ENCODE measurements at regions not wholly inside any gene's neighbourhood (a gene's known extent, or its start where the extent isn't known, plus 50 kb on each side); places are given as distances from the start of the nearest gene placed in this dataset.
"Not testable (repeated sequence)": the region's sequence is repeated elsewhere in the genome, so short reads cannot be mapped to it uniquely, and the experiment has no call there.

DNA sequence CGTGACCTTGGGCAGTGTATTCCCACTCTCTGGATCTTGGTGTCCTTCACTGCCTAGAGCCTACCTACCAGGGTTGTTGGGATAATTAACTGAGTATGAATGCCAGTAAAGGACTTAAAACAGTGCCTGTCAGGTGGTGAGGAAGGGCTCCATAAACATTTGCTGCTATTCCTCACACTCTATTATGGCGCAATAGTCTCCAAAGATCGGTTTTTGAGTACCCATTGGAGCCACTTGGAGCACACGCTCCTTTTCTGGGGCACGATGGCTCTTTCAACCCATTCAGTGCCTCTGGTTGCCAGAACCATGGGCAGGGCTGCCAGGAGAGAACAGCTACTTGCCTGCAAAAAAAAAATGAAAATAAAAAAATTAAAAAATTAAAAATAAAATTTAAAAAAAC lies 296.6 kb upstream of the PPARGC1A start:
- DNase-seq (ENCODE audit: low spot score in 2 of 2): no peak
- no peak overlapping the region for H3K4me3 ChIP-seq (ENCODE audit: low read depth, poor library complexity, severe bottlenecking)
- TF ChIP-seq POLR2A (IDR thresholded peaks at IDR 0.05) (no peak), CTCF (IDR thresholded peaks at IDR 0.05) (no peak)
- intact Hi-C loops (cut with DNase I; ENCODE audit: low total_unique reads): no loop called here
- 90 to 94% methylated on average over 5 of the region's 5 CpGs for WGBS, 2 donors

DNA sequence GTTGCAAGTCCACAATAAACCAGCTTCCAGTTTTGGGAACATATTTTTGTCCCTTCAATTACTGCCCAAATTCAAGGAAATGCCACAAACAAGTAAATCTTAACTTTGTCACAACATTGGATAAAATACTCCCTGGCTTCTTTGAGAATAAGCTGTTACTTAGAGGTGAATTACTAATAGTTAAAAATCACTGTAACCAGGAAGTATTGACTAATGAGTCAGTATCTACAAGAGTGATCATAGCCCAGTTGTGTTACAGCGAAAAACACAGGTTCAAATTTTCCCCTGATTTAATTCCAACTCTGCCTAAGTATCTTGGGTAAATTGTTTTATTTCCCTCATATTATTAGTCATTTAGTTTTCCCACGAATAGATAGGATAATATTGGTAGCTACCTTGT lies 291.2 kb upstream of the PPARGC1A start:
- no peak for DNase-seq (ENCODE audit: low spot score in 2 of 2)
- intact Hi-C loops (cut with DNase I; ENCODE audit: low total_unique reads): no loop called here
- WGBS, 2 donors: 67 to 71% methylated on average over 2 of the region's 2 CpGs
- no peak overlapping the region for H3K4me3 ChIP-seq (ENCODE audit: low read depth, poor library complexity, severe bottlenecking)
- TF ChIP-seq POLR2A (IDR thresholded peaks at IDR 0.05) (no peak), CTCF (IDR thresholded peaks at IDR 0.05) (no peak)

GRCh38 chr4:24180586-24180985 lies 290.7 kb upstream of the PPARGC1A start:
- no peak overlapping the region for H3K4me3 ChIP-seq (ENCODE audit: low read depth, poor library complexity, severe bottlenecking)
- intact Hi-C loops (cut with DNase I; ENCODE audit: low total_unique reads): no loop called here
- TF ChIP-seq POLR2A (IDR thresholded peaks at IDR 0.05): no peak
- TF ChIP-seq CTCF (IDR thresholded peaks at IDR 0.05): no peak
- no peak for DNase-seq (ENCODE audit: low spot score in 2 of 2)

DNA sequence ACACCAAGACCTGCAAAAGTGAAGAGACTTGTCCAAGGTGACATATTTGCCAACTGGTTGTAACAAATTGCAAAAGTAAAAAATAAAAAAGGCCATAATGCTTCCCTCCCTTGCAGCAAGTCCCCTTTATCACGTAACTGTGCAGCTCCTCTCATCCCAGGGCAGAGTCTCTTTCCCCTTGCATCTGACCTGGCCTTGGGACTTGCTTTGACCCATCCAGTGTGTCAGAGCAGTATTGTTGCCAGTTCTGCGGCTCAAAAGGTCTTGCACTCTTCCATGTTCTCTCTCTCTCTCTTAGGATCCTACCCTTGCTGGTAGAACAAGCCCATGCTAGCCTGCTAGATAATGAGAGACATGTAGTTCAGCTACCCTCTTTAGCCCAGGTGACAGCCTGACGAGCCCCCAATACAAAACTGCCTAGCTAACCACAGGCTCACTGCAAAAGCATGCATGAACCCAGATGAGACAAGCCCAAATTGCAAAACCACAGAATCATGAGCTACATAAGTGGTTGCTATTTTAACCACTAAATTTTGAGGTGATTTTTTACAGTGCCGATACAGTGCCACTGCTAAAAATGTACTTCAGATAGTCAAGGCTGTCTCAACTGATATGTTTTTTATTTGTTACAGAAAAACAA lies 289.5 kb upstream of the PPARGC1A start:
- H3K4me3 ChIP-seq (ENCODE audit: low read depth, poor library complexity, severe bottlenecking): no peak overlapping the region
- intact Hi-C loops (cut with DNase I; ENCODE audit: low total_unique reads): no loop called here
- 79% methylated on average over 4 of the region's 4 CpGs for WGBS, 2 donors
- no peak for DNase-seq (ENCODE audit: low spot score in 2 of 2)
- no peak for TF ChIP-seq CTCF (IDR thresholded peaks at IDR 0.05)
- TF ChIP-seq POLR2A (IDR thresholded peaks at IDR 0.05): no peak

DNA sequence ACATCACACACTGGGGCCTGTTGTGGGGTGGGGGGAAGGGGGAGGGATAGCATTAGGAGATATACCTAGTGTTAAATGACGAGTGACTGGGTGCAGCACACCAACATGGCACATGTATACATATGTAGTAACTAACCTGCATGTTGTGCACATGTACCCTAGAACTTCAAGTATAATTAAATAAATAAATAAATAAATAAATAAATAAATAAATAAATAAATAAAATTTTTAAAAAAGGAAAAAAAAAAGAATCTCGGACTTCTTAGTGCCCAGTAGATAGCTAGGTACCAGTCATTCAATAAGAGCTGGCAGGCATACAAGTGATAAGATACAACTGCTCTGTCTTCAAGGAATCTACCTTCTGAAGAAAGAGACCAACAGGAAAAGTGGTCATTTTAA lies 287.6 kb upstream of the PPARGC1A start:
- H3K4me3 ChIP-seq (ENCODE audit: low read depth, poor library complexity, severe bottlenecking); DNase-seq (ENCODE audit: low spot score in 2 of 2); intact Hi-C loops (cut with DNase I; ENCODE audit: low total_unique reads): not testable (repeated sequence)
- 87 to 94% methylated on average over 2 of the region's 2 CpGs for WGBS, 2 donors

- no peak overlapping the region for H3K4me3 ChIP-seq (ENCODE audit: low read depth, poor library complexity, severe bottlenecking)
- no peak for DNase-seq (ENCODE audit: low spot score in 2 of 2)
- TF ChIP-seq CTCF (IDR thresholded peaks at IDR 0.05) (no peak), POLR2A (IDR thresholded peaks at IDR 0.05) (no peak)
- intact Hi-C loops (cut with DNase I; ENCODE audit: low total_unique reads): no loop called here
- 87 to 92% methylated on average over 7 of the region's 7 CpGs for WGBS, 2 donors
Observed at GRCh38 chr4:24175707-24176106, 285.9 kb upstream of the PPARGC1A start.
